SJCRH30 (cell line): ENCODE measurements at regions not wholly inside any gene's neighbourhood (a gene's known extent, or its start where the extent isn't known, plus 50 kb on each side); places are given as distances from the start of the nearest gene placed in this dataset.
"Not testable (repeated sequence)": the region's sequence is repeated elsewhere in the genome, so short reads cannot be mapped to it uniquely, and the experiment has no call there.

Experiments used
- DNase-seq, 2 experiments: peaks; one replicate each; pipeline ENCODE4 v3.0.0-alpha.2; 2015 to 2020
- H3K27ac ChIP-seq: fragments of 250-450 bp; sonication (Bioruptor Pico); 2 replicates; pipeline ENCODE4 v1.5.1; 2020; ENCODE audit warnings: mild to moderate bottlenecking, moderate library complexity
- H3K27me3 ChIP-seq: fragments of 250-450 bp; sonication (Bioruptor Pico); 2 replicates; pipeline ENCODE4 v1.5.1; 2020; ENCODE audit warnings: mild to moderate bottlenecking, moderate library complexity
- H3K36me3 ChIP-seq: fragments of 250-450 bp; sonication (Bioruptor Pico); 2 replicates; pipeline ENCODE4 v1.5.1; 2020; ENCODE audit warnings: mild to moderate bottlenecking, moderate library complexity
- H3K4me1 ChIP-seq: fragments of 250-450 bp; sonication (Bioruptor Pico); 2 replicates; pipeline ENCODE4 v1.5.1; 2020; ENCODE audit warnings: mild to moderate bottlenecking, moderate library complexity
- H3K4me3 ChIP-seq: fragments of 250-450 bp; sonication (Bioruptor Pico); 2 replicates; pipeline ENCODE4 v1.5.1; 2020; ENCODE audit warnings: mild to moderate bottlenecking, moderate library complexity
- H3K9me3 ChIP-seq: fragments of 250-450 bp; sonication (Bioruptor Pico); replicated peaks from 2 replicates; pipeline ENCODE4 v1.5.1; 2020; ENCODE audit warnings: mild to moderate bottlenecking, moderate library complexity

DNA sequence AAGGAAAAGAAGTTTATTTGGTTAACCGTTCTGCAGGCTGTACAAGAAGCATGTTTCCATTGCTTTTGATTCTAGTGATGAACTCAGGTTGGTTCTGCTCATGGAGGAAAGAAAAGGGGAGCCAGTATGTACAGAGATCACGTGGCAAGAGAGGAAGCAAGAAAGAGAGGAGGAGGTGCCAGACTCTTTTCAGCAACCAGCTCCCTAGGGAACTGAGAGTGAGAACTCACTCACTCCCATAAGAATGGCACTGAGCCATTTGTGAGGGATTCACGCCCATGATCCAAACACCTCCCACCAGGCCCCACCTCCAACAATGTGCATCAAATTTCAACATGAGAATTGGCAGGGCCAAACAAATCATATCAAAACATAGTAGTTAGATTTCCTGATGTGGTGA lies 649.1 kb downstream of the EPM2A start:
- peak; percentile 15 to 42 for DNase-seq
- H3K36me3 ChIP-seq, result no peaks in the 10 kb centered on the region
- no peaks in the 10 kb centered on the region for H3K9me3 ChIP-seq
- H3K4me3 ChIP-seq, result no peak overlapping the region
- no peaks in the 10 kb centered on the region for H3K4me1 ChIP-seq
- H3K27ac ChIP-seq, result no peak overlapping the region
- no peaks in the 10 kb centered on the region for H3K27me3 ChIP-seq

DNA sequence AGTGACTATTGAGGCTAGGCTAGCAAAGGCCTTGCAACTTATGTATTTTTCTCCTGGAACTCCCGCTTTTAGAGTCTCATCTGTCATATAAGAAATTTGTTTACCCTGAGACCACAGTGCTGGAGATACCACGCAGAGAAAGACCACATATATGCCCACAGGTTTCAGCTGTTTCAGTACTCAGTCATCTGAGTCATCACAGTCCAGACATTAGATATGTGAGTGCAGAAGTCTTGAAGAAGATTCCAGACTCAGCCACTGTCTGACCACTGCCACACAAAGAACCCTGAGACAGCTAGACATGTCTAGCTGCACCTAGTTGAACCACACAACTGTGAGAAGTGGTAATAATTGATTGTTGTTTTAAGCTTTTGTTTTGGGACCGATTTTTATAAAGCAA lies 648.3 kb downstream of the EPM2A start:
- H3K4me3 ChIP-seq, result no peak overlapping the region
- no peaks in the 10 kb centered on the region for H3K9me3 ChIP-seq
- H3K27ac ChIP-seq, result no peak overlapping the region
- no peaks in the 10 kb centered on the region for H3K4me1 ChIP-seq
- DNase-seq, result peak in 1 of 2 experiments; percentile 7
- H3K36me3 ChIP-seq, result no peaks in the 10 kb centered on the region
- H3K27me3 ChIP-seq, result no peaks in the 10 kb centered on the region

DNA sequence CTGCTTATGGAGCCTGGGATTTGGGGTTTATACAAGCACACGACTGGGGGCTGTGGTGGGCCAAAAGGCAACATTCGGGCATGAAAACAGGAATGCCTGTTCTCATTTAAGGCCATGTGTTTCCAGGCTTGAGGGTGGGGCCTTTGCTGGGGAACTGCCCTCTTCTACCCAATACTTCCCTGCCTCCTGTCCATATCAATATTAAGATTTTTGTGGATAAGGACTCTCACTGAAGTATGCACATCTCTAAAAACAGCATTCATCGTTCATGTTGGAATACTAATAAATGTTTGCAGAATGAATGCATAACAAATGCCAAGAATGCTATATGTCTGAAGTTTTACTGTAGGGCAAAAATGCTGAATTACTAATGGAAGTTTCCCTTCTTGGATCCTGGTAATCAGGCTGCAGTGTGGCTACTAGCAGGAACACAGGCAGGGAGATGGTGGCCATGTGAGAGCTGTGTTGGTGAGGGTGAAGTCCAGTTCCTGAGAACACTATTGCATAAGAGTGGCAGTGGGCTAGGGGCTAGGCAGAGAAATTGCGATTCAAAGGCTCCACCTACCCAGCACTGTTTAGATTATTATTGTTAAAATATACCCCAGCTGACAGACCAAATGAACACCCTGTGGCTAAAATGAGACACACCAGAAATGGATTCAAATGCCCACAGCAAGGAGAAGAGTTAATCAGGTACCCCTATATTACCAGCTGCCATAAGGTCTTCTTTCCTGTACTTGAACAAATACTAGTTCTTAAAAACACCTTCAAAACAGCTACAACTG lies 644.3 kb downstream of the EPM2A start:
- no peak overlapping the region for H3K4me3 ChIP-seq
- no peak for DNase-seq
- no peaks in the 10 kb centered on the region for H3K36me3 ChIP-seq
- H3K9me3 ChIP-seq, result no peaks in the 10 kb centered on the region
- H3K27ac ChIP-seq, result no peak overlapping the region
- no peaks in the 10 kb centered on the region for H3K4me1 ChIP-seq
- H3K27me3 ChIP-seq, result no peaks in the 10 kb centered on the region

DNA sequence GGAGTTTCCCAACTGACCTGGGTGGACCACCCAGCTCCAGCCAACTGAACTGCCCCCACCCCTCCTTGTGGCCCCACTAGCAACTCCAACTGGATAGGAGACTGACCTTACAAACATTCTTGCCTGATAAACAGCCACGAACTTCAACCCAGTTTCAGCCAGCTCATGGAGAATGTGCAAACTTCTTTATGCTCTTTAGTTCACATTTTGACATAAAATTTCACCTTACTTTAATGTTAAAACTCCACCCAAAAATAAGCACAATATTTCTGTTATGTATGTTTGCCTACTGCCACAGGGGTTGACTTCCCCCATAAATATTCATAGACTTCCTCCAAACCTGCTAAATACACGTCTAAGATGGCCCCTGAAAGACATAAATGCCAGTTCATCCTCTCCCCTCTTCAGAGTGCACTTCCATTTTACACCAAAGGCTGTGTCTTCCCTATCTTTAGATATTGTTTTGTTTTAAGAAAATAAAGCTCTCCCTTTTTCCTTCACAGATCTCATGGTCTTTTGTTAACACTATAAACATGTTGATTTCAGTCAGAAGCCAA lies 643.7 kb downstream of the EPM2A start:
- Histone ChIP-seq H3K27me3 (no peaks in the 10 kb centered on the region), H3K9me3 (no peaks in the 10 kb centered on the region), H3K36me3 (no peaks in the 10 kb centered on the region), H3K4me3 (no peak overlapping the region), H3K27ac (no peak overlapping the region), H3K4me1 (no peaks in the 10 kb centered on the region)
- no peak for DNase-seq

DNA sequence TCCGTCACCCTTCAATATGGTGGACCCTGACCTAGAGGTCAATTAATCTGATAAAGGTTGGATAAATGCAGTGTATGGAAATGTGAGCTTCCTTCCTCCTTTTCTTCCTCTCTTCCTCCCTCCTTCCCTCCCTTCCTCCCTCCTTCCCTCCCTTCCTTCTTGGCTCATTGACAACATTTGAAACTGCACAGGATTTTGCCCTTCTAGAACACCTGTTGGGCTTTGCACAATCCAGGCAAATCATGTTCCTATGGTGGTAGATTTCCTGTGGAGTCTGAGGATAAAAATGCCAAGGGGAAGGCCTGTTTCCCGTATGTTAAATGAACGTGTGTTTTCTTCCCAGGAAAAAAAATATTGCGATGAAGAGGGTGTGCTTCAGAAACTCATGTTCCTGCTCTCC lies 642.8 kb downstream of the EPM2A start:
- DNase-seq, result no peak
- Histone ChIP-seq H3K4me1 (no peaks in the 10 kb centered on the region), H3K36me3 (no peaks in the 10 kb centered on the region), H3K9me3 (no peaks in the 10 kb centered on the region), H3K4me3 (no peak overlapping the region), H3K27me3 (no peaks in the 10 kb centered on the region), H3K27ac (no peak overlapping the region)

DNA sequence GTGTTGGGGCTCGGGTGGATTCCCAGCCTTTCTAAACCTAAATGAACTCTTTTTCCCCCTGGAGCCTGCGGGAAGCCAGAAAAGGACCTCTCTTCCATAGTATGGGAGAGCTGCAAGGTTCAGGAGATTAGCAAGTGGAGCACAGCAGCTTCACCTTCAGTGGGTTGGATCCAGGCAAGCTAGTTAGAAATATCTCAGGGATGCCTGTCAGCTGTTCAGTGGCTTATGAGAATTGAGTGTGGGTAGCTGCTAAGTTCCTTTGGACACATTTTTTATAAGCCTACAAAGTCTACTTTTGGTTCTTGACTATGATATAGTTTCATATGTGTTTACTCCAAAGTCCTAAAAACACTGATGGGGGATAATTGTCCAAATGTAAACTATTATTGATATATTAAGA lies 642.1 kb downstream of the EPM2A start:
- no peaks in the 10 kb centered on the region for H3K36me3 ChIP-seq
- no peak overlapping the region for H3K27ac ChIP-seq
- DNase-seq, result no peak
- H3K27me3 ChIP-seq, result no peaks in the 10 kb centered on the region
- no peaks in the 10 kb centered on the region for H3K4me1 ChIP-seq
- no peak overlapping the region for H3K4me3 ChIP-seq
- H3K9me3 ChIP-seq, result no peaks in the 10 kb centered on the region

DNA sequence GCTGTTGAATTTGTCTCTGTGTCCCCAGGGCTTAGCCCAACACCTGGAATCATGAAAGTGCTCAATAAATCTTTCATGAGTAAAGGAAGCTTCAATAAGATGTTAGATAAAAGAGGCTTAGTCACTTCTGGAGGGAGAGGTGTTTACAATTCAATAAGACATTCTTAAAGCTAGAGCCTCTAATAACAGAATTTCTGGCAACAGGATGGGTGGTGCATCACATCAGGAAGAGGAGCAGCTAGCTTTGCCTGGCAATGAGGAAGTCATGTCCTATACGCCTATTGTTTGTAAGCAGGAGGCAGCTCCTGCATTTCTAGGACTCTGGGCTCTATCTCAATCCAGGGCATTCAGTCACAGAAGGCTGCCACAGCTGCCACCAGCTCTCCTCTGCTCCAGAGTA lies 638.5 kb downstream of the EPM2A start:
- Histone ChIP-seq H3K9me3 (no peaks in the 10 kb centered on the region), H3K36me3 (no peaks in the 10 kb centered on the region), H3K27ac (no peak overlapping the region), H3K4me1 (no peaks in the 10 kb centered on the region), H3K27me3 (no peaks in the 10 kb centered on the region), H3K4me3 (no peak overlapping the region)
- no peak for DNase-seq

DNA sequence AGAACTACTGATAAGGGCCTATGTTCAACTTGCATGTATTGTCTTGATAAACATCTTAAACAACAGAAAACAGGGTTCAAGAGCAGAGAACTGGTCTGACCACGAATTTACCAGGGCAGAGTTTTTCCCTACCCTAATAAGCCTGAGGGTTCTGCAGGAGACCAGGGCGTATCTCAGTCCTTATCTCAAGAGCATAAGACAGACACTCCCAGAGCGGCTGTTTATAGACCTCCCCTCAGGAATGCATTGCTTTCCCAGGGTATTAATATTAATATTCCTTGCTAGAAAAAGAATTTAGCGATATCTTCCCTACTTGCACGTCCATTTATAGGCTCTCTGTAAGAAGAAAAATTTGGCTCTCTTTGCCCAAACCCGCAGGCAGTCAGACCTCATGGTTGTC lies 637.2 kb downstream of the EPM2A start:
- not testable (repeated sequence) for H3K27me3 ChIP-seq, H3K4me1 ChIP-seq, H3K36me3 ChIP-seq, H3K9me3 ChIP-seq, DNase-seq, H3K4me3 ChIP-seq, H3K27ac ChIP-seq

DNA sequence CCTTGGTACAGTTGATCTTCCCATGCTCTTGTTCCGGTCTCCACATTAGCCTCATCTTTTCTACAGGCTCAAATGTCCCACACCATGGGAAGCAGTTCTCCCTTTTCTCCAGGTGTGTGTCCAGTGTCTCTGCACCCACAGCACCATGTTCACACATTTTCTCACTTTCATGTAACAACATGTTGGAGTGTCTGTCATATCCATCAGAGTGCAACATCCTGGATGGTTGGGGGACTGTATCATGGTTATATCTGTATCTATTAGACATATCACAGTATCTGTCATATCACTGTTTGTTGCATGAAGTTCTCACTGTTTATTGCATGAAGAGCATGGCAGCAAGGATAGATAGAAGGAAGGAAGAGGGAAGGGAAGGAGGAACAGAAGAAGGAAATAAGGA lies 635.6 kb downstream of the EPM2A start:
- Histone ChIP-seq H3K27me3 (no peaks in the 10 kb centered on the region), H3K27ac (no peak overlapping the region), H3K4me3 (no peak overlapping the region), H3K4me1 (no peaks in the 10 kb centered on the region), H3K36me3 (no peaks in the 10 kb centered on the region), H3K9me3 (no peaks in the 10 kb centered on the region)
- no peak for DNase-seq

DNA sequence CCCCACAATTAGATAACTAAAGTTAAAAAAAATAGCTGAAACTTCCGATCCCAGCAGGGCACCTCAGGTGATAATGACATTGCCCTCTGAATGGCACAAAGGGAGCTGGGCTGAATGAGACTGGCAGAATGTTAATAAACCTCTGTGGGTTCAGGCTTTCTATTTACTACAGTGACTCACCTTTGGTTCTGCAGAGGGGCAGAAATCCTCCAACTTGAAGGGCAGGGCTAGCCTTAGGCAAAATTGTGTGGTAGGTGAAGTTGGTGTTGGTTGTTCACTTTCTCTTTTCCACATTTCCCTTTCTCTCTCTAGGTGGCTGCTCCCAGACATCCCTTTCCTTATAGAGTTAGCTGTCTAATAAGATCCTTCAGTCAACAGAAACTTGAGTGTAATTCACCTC lies 625.2 kb downstream of the EPM2A start:
- Histone ChIP-seq H3K4me1 (no peaks in the 10 kb centered on the region), H3K36me3 (no peaks in the 10 kb centered on the region)

DNA sequence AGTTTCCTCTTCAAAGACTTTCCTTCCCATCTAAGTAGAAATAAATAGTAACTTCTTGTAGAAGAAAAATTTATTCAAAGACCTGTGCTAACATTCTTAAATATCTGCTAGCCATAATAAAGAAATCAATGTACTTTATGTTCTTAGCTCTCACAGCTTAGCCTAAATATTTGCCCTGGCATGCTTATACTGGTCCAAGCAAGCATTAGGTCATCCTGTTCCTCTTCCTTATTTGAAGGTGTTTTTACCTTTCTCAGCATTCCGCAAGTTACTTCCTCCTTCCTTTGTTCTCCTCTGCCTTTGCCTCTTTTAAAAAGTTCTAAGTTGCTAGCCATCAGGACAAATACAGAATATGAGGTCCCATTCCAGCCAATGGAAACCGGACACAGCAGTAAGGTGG lies 623.9 kb downstream of the EPM2A start:
- H3K27ac ChIP-seq, H3K9me3 ChIP-seq, DNase-seq, H3K27me3 ChIP-seq, H3K4me1 ChIP-seq, H3K4me3 ChIP-seq, H3K36me3 ChIP-seq: not testable (repeated sequence)

More for the DNA sequence above, 625.2 kb downstream of the EPM2A start:
- DNase-seq, result no peak
- Histone ChIP-seq H3K4me3 (no peak overlapping the region), H3K27me3 (no peaks in the 10 kb centered on the region), H3K9me3 (no peaks in the 10 kb centered on the region), H3K27ac (no peak overlapping the region)

DNA sequence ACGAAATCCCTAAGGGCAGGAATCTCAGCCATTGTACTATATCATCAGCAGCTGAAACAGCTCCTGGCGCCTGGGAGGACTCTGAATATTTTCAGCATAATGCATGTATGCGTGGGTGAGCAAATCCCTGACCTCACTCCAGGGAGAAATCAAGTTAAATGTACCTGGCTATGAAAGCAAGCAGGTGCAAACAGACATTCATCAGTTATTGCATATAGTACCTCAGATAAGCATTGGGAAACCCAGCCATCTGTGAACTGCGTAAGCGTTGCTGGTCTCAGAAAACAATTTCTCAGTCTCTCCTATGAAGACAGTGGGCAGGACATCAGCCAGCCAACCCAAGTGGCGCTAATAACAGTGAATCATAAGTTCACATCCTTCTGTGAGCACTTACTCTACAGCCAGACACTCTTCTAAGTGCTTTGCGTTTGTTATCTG lies 622.6 kb downstream of the EPM2A start:
- Histone ChIP-seq H3K9me3 (no peaks in the 10 kb centered on the region), H3K4me1 (no peaks in the 10 kb centered on the region), H3K27ac (no peak overlapping the region), H3K36me3 (no peaks in the 10 kb centered on the region), H3K27me3 (no peaks in the 10 kb centered on the region), H3K4me3 (no peak overlapping the region)
- DNase-seq, result no peak

DNA sequence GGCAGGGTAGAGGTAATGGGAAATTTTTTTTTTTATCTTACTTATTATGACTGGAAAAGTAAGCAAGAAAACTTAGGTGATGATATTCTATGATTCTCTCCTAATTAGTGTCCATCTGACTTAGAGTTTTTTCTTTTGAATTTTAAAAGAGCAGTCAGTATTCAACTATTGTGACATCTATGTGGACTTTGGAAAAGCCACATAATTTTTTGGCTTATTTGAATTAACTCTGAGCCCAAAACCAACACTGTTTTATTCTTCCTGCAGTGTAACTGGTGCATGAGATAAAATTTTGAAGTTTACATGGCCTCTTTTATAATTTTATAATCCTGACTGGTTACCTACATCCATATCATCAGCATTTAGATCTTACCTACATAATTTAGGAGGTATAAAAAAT lies 619.7 kb downstream of the EPM2A start:
- no peaks in the 10 kb centered on the region for H3K9me3 ChIP-seq
- no peak for DNase-seq
- no peak overlapping the region for H3K27ac ChIP-seq
- no peaks in the 10 kb centered on the region for H3K27me3 ChIP-seq
- H3K4me3 ChIP-seq, result no peak overlapping the region
- H3K36me3 ChIP-seq, result no peaks in the 10 kb centered on the region
- H3K4me1 ChIP-seq, result no peaks in the 10 kb centered on the region

DNA sequence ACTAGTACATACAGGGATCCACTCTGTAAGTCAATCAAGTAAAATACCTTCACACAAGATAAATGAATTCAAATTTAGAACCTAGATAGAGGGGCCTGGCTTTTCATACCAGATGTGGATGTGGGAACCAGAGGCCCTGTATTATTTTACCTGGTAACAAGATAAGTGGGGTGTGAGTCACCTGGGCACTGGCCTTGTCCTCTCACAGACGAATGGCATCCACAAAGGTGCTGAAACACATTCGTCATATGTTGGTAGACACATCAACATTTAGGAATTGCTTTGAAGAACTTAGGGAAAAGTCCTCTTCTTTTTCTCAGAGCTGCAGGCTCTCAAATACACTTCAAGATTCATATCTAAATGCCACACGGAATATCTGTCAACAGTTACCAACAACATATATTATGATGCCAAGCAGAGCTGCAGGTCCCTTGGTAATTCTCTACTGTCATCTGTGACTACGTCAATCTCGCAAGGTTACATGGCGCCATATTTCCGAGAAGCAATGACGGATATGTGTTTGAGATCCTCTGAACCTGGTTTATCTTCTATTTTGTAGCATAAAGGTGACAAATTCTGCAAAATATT lies 618.6 kb downstream of the EPM2A start:
- Histone ChIP-seq H3K36me3 (no peaks in the 10 kb centered on the region), H3K4me3 (no peak overlapping the region), H3K4me1 (no peaks in the 10 kb centered on the region), H3K9me3 (no peaks in the 10 kb centered on the region), H3K27me3 (no peaks in the 10 kb centered on the region), H3K27ac (no peak overlapping the region)
- DNase-seq, result no peak

DNA sequence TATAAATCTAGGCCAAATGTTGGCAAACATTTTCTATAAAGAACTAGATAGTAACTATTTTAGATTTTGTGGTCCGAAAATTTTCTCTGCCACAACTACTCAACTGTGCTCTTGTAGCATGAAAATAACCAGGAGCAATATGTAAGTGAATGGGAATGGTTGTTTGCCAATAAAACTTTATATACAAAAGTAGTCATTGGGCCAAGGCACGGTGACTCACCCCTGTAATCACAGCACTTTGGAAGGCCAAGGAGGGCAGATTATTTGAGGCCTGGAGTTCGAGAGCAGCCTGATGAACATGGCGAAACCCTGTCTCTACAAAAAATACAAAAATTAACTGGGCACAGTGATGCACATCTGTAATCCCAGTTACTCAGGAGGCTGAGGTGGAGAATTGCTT lies 617.1 kb downstream of the EPM2A start:
- no peaks in the 10 kb centered on the region for H3K9me3 ChIP-seq
- no peak for DNase-seq
- H3K27ac ChIP-seq, result no peak overlapping the region
- no peaks in the 10 kb centered on the region for H3K36me3 ChIP-seq
- H3K4me1 ChIP-seq, result no peaks in the 10 kb centered on the region
- H3K27me3 ChIP-seq, result no peaks in the 10 kb centered on the region
- no peak overlapping the region for H3K4me3 ChIP-seq

DNA sequence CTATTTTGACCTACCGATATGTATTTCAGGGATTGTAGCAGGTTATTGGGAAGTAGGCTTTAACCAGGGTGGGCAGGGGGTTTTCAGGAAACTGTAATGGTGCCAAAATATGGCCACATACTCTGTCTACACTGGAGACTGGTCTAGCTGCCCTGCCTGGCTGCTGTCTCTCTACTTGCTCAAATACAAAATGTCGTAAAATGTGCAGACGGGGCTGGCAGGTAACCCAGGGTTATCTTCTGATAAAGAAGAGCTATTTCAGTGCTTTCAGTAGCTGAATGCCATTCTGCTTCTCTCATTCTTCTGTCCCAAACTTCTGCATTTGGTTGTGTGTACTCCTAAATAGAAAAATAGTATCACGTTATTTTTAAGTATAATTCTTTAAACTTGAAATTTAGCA lies 616.2 kb downstream of the EPM2A start:
- no peaks in the 10 kb centered on the region for H3K36me3 ChIP-seq
- no peaks in the 10 kb centered on the region for H3K4me1 ChIP-seq
- no peak overlapping the region for H3K27ac ChIP-seq
- H3K4me3 ChIP-seq, result no peak overlapping the region
- H3K9me3 ChIP-seq, result no peaks in the 10 kb centered on the region
- DNase-seq, result no peak
- H3K27me3 ChIP-seq, result no peaks in the 10 kb centered on the region
